Heart left ventricle (tissue), 13 donors: ENCODE measurements at regions not wholly inside any gene's neighbourhood (a gene's known extent, or its start where the extent isn't known, plus 50 kb on each side); places are given as distances from the start of the nearest gene placed in this dataset.

ENCODE experiments used
- CTCF ChIP-seq, 12 donors: fragments of 200-600 bp; sonication (generic) in 4 of 12; IDR thresholded peaks; one replicate each; pipeline versions ENCODE4 v1.5.0 to v1.8.0; 2018 to 2022; ENCODE audit warnings: antibody characterized with exemption in 12 of 12, mild to moderate bottlenecking in 5 of 12
- POLR2A ChIP-seq, 2 donors: fragments of 450-650 bp; IDR thresholded peaks; one replicate each; pipeline ENCODE4 v1.6.1; 2017; ENCODE audit warnings: antibody characterized with exemption in 2 of 2, mild to moderate bottlenecking in 2 of 2, moderate library complexity in 2 of 2
- donor health status: ischemic (EF 13 %, LVEDD 7.1; RV severe dilation, severe dysfunction).
- donor health status: DM: no; HTN: yes; CAD: no.
- donor health status: DM: no; HTN: no; CAD: no.
- donor health status: ischemic (EF 25% LVEDD 6.9; RV normal size, moderate dysfunction).
- donor health status: ischemic (EF 25% LVEDD 5.7; RV mildly dilated, moderate dysfunction).
- donor health status: ischemic (EF 35%, LVEDD 5.7; RV mildly dilated, moderate dysfunction).
- donor health status: nonischemic (EF 11% LVEDD 7.7; RV severe dilation, severe dysfunction).
- donor health status: DM: yes; HTN: yes; CAD: no.
- donor health status: PGD.
- donor health status: ischemic (EF 29% LVEDD 5.4; RV normal size, mild dysfunction).
- donor health status: nonischemic (EF 23%, LVEDD 6.1; RV moderate dilation, normal function).

- no peak for TF ChIP-seq CTCF (IDR thresholded peaks at IDR 0.05)
- TF ChIP-seq POLR2A (IDR thresholded peaks at IDR 0.05) = no peak
These were observed 144.0 kb upstream of the SERPINE2 start for GRCh38 chr2:224183086-224183485.
